ENCODE measurements at regions not wholly inside any gene's neighbourhood (a gene's known extent, or its start where the extent isn't known, plus 50 kb on each side); places are given as distances from the start of the nearest gene placed in this dataset.

DNA sequence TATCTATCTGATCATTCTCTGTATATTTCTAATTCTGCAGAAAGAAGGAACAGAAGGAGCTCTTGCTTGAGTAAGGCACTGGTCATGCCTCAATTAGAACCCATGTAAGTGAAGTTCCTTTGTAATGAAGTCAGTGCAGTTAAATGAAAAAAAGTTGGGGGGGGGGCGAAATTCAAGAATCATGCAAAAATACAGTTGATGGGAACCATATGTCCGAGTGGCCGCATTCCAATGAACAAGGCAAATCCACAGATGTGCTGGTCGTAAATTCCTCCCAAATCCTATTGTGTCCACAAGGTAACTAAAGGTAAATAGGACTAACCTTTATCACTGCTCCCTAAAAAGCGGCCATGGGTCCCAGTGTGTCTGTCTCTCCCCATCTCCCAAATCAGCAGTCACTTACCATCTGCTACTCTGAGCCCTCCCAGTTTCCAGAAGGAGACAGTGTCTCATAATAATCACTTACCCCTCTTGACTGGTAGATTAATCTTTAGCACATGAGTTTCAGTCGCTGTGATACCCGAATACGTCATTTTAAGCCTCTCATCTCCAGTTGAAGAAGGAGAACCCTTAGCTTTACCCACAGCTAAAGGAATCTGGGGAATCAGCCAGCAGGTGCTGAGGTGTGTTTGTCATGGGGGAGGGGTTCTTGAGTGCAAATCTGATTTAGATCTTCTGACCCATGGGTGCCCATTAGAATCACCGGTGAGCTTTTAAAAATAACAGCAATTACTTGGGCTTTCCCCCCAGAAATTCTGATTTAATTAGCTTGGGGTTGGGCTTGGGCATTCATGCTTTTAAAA, 56.3 kb upstream of the EPHB3 start:
- in situ Hi-C loops (cut with MboI; ENCODE audit: low sequenced_read_pairs), result loop anchor here (25.0 kb wide), 1 partner anchor 93 kb away; no protein-coding TSS in a partner anchor

GRCh38 chr3:184506561-184506991, 55.0 kb upstream of the EPHB3 start:
- in situ Hi-C loops (cut with MboI; ENCODE audit: low sequenced_read_pairs), result loop anchor here (25.0 kb wide), 1 partner anchor 94 kb away; no protein-coding TSS in a partner anchor

GRCh38 chr3:184508938-184509337, 52.6 kb upstream of the EPHB3 start:
- in situ Hi-C loops (cut with MboI; ENCODE audit: low sequenced_read_pairs), result loop anchor here (25.0 kb wide), 1 partner anchor 97 kb away; no protein-coding TSS in a partner anchor

- in situ Hi-C loops (cut with MboI; ENCODE audit: low sequenced_read_pairs), result loop anchor here (25.0 kb wide), 1 partner anchor 99 kb away; no protein-coding TSS in a partner anchor
These were observed 49.8 kb upstream of the EPHB3 start for GRCh38 chr3:184511741-184512140.

Measured in HL-60/S4 treated with retinoic acid at 250 ng/mL for 4 days and 3 days (cell line).